ENCODE measurements at regions not wholly inside any gene's neighbourhood (a gene's known extent, or its start where the extent isn't known, plus 50 kb on each side); places are given as distances from the start of the nearest gene placed in this dataset.

- DNase-seq (ENCODE audit: low spot score) = no peak
Measured at GRCh38 chr18:42268186-42268725, 313.2 kb downstream of the PIK3C3 start.

- no peak for DNase-seq (ENCODE audit: low spot score)
Measured at GRCh38 chr18:42268798-42269197, 313.8 kb downstream of the PIK3C3 start.

GRCh38 chr18:42271647-42272414 is 316.8 kb downstream of the PIK3C3 start:
- DNase-seq (ENCODE audit: low spot score) = no peak

GRCh38 chr18:42274488-42275137 is 319.6 kb downstream of the PIK3C3 start:
- DNase-seq (ENCODE audit: low spot score) = no peak

GRCh38 chr18:42275138-42275535 is 320.1 kb downstream of the PIK3C3 start:
- no peak for DNase-seq (ENCODE audit: low spot score)

- DNase-seq (ENCODE audit: low spot score) = no peak
Measured at GRCh38 chr18:42275949-42276730, 321.1 kb downstream of the PIK3C3 start.

GRCh38 chr18:42281124-42281523 is 326.1 kb downstream of the PIK3C3 start:
- DNase-seq (ENCODE audit: low spot score) = no peak

GRCh38 chr18:42281851-42282250 is 326.8 kb downstream of the PIK3C3 start:
- DNase-seq (ENCODE audit: low spot score) = no peak

- no peak for DNase-seq (ENCODE audit: low spot score)
Measured at GRCh38 chr18:42287047-42287446, 332.0 kb downstream of the PIK3C3 start.

GRCh38 chr18:42288129-42288528 is 333.1 kb downstream of the PIK3C3 start:
- DNase-seq (ENCODE audit: low spot score) = no peak

GRCh38 chr18:42289526-42289925 is 334.5 kb downstream of the PIK3C3 start:
- DNase-seq (ENCODE audit: low spot score) = no peak

GRCh38 chr18:42290318-42291307 is 335.6 kb downstream of the PIK3C3 start:
- no peak for DNase-seq (ENCODE audit: low spot score)

- no peak for DNase-seq (ENCODE audit: low spot score)
Measured at GRCh38 chr18:42292654-42293053, 337.6 kb downstream of the PIK3C3 start.

GRCh38 chr18:42296192-42296591 is 341.2 kb downstream of the PIK3C3 start:
- DNase-seq (ENCODE audit: low spot score) = no peak

GRCh38 chr18:42296723-42297122 is 341.7 kb downstream of the PIK3C3 start:
- no peak for DNase-seq (ENCODE audit: low spot score)

- DNase-seq (ENCODE audit: low spot score) = peak; percentile 29
Measured at GRCh38 chr18:42298759-42299675, 344.0 kb downstream of the PIK3C3 start.

- no peak for DNase-seq (ENCODE audit: low spot score)
Measured at GRCh38 chr18:42305869-42306593, 351.0 kb downstream of the PIK3C3 start.

- no peak for DNase-seq (ENCODE audit: low spot score)
Measured at GRCh38 chr18:42306594-42306980, 351.6 kb downstream of the PIK3C3 start.

GRCh38 chr18:42310956-42311355 is 355.9 kb downstream of the PIK3C3 start:
- no peak for DNase-seq (ENCODE audit: low spot score)

- DNase-seq (ENCODE audit: low spot score) = no peak
Measured at GRCh38 chr18:42326752-42327151, 371.7 kb downstream of the PIK3C3 start.
